Heart left ventricle (tissue), 16 donors: ENCODE measurements at regions not wholly inside any gene's neighbourhood (a gene's known extent, or its start where the extent isn't known, plus 50 kb on each side); places are given as distances from the start of the nearest gene placed in this dataset.
A peak's percentile ranks its signal among the peaks of the same experiment; 100 is the strongest.

ENCODE experiments used
- ATAC-seq, 4 donors: fragments of 200-7000 bp; cut with Tn5 transposase; one replicate each; pipeline ENCODE4 v1.9.1; 2020 to 2022; ENCODE audit warnings: moderate library complexity in 4 of 4, mild to moderate bottlenecking in 3 of 4, moderate number of reproducible peaks in 1 of 4
- DNase-seq, 5 donors: peaks; one replicate each; pipeline ENCODE4 v3.0.0-alpha.2; 2020
- H3K27ac ChIP-seq, 12 donors: fragments of 200-600 bp; sonication (generic) in 4 of 12; one replicate each; pipeline versions ENCODE4 v1.5.0 to v1.8.0; 2016 to 2022; ENCODE audit warnings: mild to moderate bottlenecking in 2 of 12
- H3K27me3 ChIP-seq, 9 donors: fragments of 200-600 bp; sonication (generic) in 2 of 9; one replicate each; pipeline versions ENCODE4 v1.5.1 to v1.8.0; 2016 to 2022; ENCODE audit warnings: mild to moderate bottlenecking in 3 of 9
- H3K36me3 ChIP-seq, 9 donors: fragments of 200-600 bp; sonication (generic) in 2 of 9; one replicate each; pipeline versions ENCODE4 v1.5.0 to v1.8.0; 2018 to 2022; ENCODE audit warnings: mild to moderate bottlenecking in 2 of 9
- H3K4me1 ChIP-seq, 12 donors: fragments of 200-600 bp; sonication (generic) in 4 of 12; one replicate each; pipeline versions ENCODE4 v1.5.0 to v1.8.0; 2016 to 2022; ENCODE audit warnings: mild to moderate bottlenecking in 3 of 12
- H3K4me3 ChIP-seq, 12 donors: fragments of 200-600 bp; sonication (generic) in 4 of 12; one replicate each; pipeline versions ENCODE4 v1.5.0 to v1.8.0; 2017 to 2022; ENCODE audit warnings: mild to moderate bottlenecking in 9 of 12, moderate library complexity in 4 of 12
- H3K9me3 ChIP-seq, 12 donors: fragments of 200-600 bp; sonication (generic) in 4 of 12; one replicate each; pipeline versions ENCODE4 v1.5.0 to v1.8.0; 2016 to 2022; ENCODE audit warnings: mild to moderate bottlenecking in 1 of 12
- CTCF ChIP-seq, 12 donors: fragments of 200-600 bp; sonication (generic) in 4 of 12; IDR thresholded peaks; one replicate each; pipeline versions ENCODE4 v1.5.0 to v1.8.0; 2018 to 2022; ENCODE audit warnings: antibody characterized with exemption in 12 of 12, mild to moderate bottlenecking in 5 of 12
- POLR2A ChIP-seq, 2 donors: fragments of 450-650 bp; IDR thresholded peaks; one replicate each; pipeline ENCODE4 v1.6.1; 2017; ENCODE audit warnings: antibody characterized with exemption in 2 of 2, mild to moderate bottlenecking in 2 of 2, moderate library complexity in 2 of 2
- WGBS, 4 donors: extraction: QIAGEN DNeasy Blood & Tissue Kit in 2 of 4; methylation state at CpG; one replicate each; pipeline versions ENCODE4 v1.1.5 to v1.1.7; 2013 to 2018; 5-methylcytosine and 5-hydroxymethylcytosine counted together
- intact Hi-C, 10 donors: fragments of 100-400 bp; cut with DNase I; formaldehyde crosslinking; loops; one replicate each; pipeline versions ENCODE4 v1.11.1 to v1.14.2; 2022
- donor health status: ischemic (EF 13 %, LVEDD 7.1; RV severe dilation, severe dysfunction).
- donor health status: healthy with polysubstance abuse.
- donor health status: DM: no; HTN: yes; CAD: no.
- donor health status: DM: no; HTN: no; CAD: no.
- donor health status: ischemic (EF 25% LVEDD 6.9; RV normal size, moderate dysfunction).
- donor health status: ischemic (EF 25% LVEDD 5.7; RV mildly dilated, moderate dysfunction).
- donor health status: healthy.
- donor health status: DM: yes; HTN: yes; CAD: no.
- donor health status: ischemic (EF 35%, LVEDD 5.7; RV mildly dilated, moderate dysfunction).
- donor health status: nonischemic (EF 11% LVEDD 7.7; RV severe dilation, severe dysfunction).
- donor health status: DM: yes; HTN: yes; CAD: no.
- donor health status: PGD.
- donor health status: ischemic (EF 29% LVEDD 5.4; RV normal size, mild dysfunction).
- donor health status: nonischemic (EF 23%, LVEDD 6.1; RV moderate dilation, normal function).

DNA sequence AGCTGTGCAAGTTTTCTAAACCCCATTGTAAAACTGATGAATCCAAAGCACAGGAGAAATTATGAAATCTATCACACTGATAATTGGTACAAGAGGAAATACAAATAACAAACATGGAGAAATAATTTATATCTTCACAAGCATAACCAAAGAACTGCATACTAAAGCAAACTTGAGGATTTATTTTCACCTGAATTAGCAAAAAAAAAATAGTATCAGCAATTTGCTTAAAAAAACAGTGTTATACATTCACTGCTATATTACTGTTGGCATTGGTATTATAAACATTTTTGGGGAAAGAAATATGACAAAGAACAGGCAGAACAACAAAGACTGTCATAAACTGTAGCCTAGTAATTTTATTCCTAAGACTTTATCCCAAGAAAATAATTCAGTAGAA, 230.8 kb upstream of the NRP1 start:
- ATAC-seq (no peak), DNase-seq (no peak)
- no peak overlapping the region for H3K4me3 ChIP-seq
- peak overlapping the region in 1 of 12 donors; percentile 61 for H3K27ac ChIP-seq
- no peaks in the 10 kb centered on the region for H3K9me3 ChIP-seq
- no peak for TF ChIP-seq CTCF (IDR thresholded peaks at IDR 0.05)
- TF ChIP-seq POLR2A (IDR thresholded peaks at IDR 0.05), result no peak
- H3K4me1 ChIP-seq, result peaks cover 0 to 27% (median 0%) of the 10 kb centered on the region in 12 donors
- no peaks in the 10 kb centered on the region for H3K36me3 ChIP-seq
- intact Hi-C loops, result no loop called here
- H3K27me3 ChIP-seq, result no peaks in the 10 kb centered on the region

GRCh38 chr10:33559105-33559504, 224.6 kb upstream of the NRP1 start:
- 67 to 75% (median 70%) methylated on average over 4 of the region's 4 CpGs for WGBS, 4 donors
- TF ChIP-seq POLR2A (IDR thresholded peaks at IDR 0.05) (no peak), CTCF (IDR thresholded peaks at IDR 0.05) (peak in 1 of 12 donors; percentile 11)
- ATAC-seq (peak in 2 of 4 donors; percentile 34 to 79), DNase-seq (peak in 1 of 5 donors; percentile 45)
- Histone ChIP-seq H3K4me1 (peaks cover 0 to 7% (median 2%) of the 10 kb centered on the region in 12 donors), H3K36me3 (no peaks in the 10 kb centered on the region), H3K4me3 (no peak overlapping the region), H3K27me3 (no peaks in the 10 kb centered on the region), H3K27ac (no peak overlapping the region), H3K9me3 (no peaks in the 10 kb centered on the region)
- intact Hi-C loops, result no loop called here

DNA sequence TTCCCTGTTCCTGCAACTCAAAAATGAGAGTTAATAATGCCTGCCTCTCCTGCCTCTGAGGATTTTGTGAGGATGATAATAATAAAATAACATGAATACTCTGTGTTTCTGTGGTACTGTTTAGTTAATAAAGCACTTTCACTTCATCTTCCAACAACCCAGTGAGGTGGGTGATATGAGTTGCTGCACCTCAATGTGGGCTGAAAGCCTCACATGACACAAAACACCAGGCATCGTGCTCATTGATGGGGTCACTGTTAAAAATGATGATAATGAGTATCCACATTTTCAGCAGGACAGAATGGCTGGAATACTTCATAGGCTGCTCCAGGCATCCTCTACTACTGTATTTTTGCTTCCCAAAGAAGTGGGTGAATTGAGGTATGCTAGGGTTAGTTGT, 222.8 kb upstream of the NRP1 start:
- ATAC-seq, result no peak
- intact Hi-C loops, result no loop called here
- no peaks in the 10 kb centered on the region for H3K36me3 ChIP-seq
- H3K27me3 ChIP-seq, result no peaks in the 10 kb centered on the region
- no peak overlapping the region for H3K4me3 ChIP-seq
- WGBS, 4 donors, result 64 to 81% (median 79%) methylated on average over 1 of the region's 1 CpG
- TF ChIP-seq CTCF (IDR thresholded peaks at IDR 0.05) (no peak), POLR2A (IDR thresholded peaks at IDR 0.05) (no peak)
- H3K4me1 ChIP-seq, result peaks cover 0 to 7% (median 2%) of the 10 kb centered on the region in 12 donors
- no peaks in the 10 kb centered on the region for H3K9me3 ChIP-seq
- H3K27ac ChIP-seq, result no peak overlapping the region
- no peak for DNase-seq

DNA sequence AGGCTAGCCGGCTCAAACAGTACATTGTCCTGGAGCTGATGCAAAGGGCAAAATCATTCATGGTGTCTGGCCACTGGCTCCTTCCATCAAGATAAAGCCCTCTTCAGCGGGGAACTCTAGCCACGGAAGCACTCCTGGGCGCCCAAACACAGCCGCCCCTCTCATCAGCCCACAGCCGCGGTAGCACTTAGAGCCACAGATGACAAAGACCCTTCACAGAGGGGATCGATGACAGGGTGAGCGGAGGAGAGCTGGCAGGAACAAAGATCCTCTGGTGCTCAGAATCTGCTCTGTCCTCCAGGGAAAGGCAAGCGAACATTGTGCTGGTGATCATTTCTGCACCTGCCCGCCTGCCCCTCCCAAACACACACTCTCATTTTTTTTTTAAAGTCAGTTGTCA, 222.2 kb upstream of the NRP1 start:
- H3K27ac ChIP-seq, result no peak overlapping the region
- intact Hi-C loops, result no loop called here
- DNase-seq (no peak), ATAC-seq (no peak)
- peaks cover 0 to 7% (median 2%) of the 10 kb centered on the region in 12 donors for H3K4me1 ChIP-seq
- H3K4me3 ChIP-seq, result no peak overlapping the region
- H3K27me3 ChIP-seq, result no peaks in the 10 kb centered on the region
- WGBS, 4 donors, result 63 to 88% (median 65%) methylated on average over 7 to 11 of the region's 11 CpGs
- H3K9me3 ChIP-seq, result no peaks in the 10 kb centered on the region
- TF ChIP-seq CTCF (IDR thresholded peaks at IDR 0.05), result no peak
- no peak for TF ChIP-seq POLR2A (IDR thresholded peaks at IDR 0.05)
- no peaks in the 10 kb centered on the region for H3K36me3 ChIP-seq
